ENCODE measurements at regions not wholly inside any gene's neighbourhood (a gene's known extent, or its start where the extent isn't known, plus 50 kb on each side); places are given as distances from the start of the nearest gene placed in this dataset.
"Not testable (repeated sequence)": the region's sequence is repeated elsewhere in the genome, so short reads cannot be mapped to it uniquely, and the experiment has no call there.

DNA sequence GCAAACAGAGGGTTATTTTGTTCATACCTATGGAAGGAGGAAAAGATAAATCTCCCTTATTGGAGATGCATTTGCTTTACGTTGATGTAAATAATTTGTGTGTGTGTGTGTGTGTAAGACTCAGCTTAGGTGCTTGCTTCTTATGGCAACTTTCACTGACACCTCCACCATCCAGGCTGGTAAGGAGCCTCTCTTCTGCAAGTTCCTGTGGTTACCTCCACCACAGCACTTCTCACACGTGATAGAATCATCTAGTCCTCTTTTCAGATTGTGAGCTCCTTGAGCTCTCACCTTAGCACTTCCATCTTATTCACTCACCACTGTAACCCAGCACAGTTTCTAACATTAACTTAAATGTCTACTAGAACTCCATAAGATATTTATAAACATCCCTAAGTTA is 553.7 kb downstream of the FGF13 start:
- no peak for DNase-seq (ENCODE audit: low spot score)
- in situ Hi-C loops (cut with HindIII; ENCODE audit: low sequenced_read_pairs): no loop called here

- in situ Hi-C loops (cut with HindIII; ENCODE audit: low sequenced_read_pairs): no loop called here
Observed at GRCh38 chrX:138191998-138192397, 519.5 kb downstream of the FGF13 start.

GRCh38 chrX:138229718-138230117 is 481.8 kb downstream of the FGF13 start:
- in situ Hi-C loops (cut with HindIII; ENCODE audit: low sequenced_read_pairs): no loop called here
- DNase-seq (ENCODE audit: low spot score): no peak

More at GRCh38 chrX:138191998-138192397, 519.5 kb downstream of the FGF13 start:
- DNase-seq (ENCODE audit: low spot score): peak; percentile 1

DNA sequence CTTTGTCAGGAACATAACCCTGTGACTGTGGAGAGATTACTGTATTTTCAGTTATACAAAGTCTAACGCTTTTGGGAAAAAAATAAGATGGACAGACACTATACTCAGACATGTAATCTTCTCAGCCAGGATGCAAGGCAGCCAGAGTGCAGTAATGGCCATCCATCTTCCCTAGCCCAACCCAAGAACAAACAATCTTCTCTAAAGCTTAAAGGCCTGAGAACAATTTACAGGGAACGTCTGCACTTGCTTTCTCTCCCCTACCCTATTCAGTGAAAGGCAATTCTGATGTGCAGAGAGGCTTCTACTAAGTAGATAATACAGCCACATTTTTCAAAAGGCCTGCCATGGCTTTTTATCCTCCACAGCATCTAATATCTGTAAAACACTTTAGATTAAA is 471.3 kb downstream of the FGF13 start:
- DNase-seq (ENCODE audit: low spot score): no peak
- in situ Hi-C loops (cut with HindIII; ENCODE audit: low sequenced_read_pairs): no loop called here

- no peak for DNase-seq (ENCODE audit: low spot score)
- in situ Hi-C loops (cut with HindIII; ENCODE audit: low sequenced_read_pairs): no loop called here
Observed at GRCh38 chrX:138254001-138254400, 457.5 kb downstream of the FGF13 start.

DNA sequence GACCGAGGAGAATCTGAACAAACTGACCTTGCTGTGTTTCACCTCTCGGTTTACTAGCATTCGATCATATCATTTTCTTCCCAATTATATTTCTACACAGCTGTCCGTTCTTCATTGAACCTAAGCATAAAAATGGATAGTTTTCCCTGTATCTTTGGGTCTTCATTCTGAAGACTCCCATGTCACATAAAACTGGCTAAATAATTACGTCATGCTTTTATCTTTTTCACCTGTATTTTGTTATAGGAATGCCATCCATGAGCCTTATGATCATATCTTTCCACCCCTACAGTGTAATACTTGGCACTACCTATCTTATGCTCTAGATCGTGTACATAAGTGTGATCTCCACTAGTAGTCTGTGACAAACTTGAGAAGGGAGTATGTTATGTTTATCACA is 456.1 kb downstream of the FGF13 start:
- in situ Hi-C loops (cut with HindIII; ENCODE audit: low sequenced_read_pairs): no loop called here

DNA sequence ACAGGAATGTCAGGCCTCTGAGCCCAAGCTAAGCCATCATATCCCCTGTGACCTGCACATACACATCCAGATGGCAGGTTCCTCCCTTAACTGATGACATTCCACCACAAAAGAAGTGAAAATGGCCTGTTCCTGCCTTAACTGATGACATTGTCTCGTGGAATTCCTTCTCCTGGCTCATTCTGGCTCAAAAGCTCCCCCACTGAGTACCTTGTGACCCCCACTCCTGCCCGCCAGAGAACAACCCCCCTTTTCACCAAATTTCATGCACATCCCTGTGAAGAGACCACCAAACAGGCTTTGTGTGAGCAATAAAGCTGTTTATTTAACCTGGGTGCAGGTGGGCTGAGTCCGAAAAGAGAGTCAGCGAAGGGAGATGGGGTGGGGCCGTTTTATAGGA is 447.4 kb downstream of the FGF13 start:
- in situ Hi-C loops (cut with HindIII; ENCODE audit: low sequenced_read_pairs); DNase-seq (ENCODE audit: low spot score): not testable (repeated sequence)

More for the DNA sequence above, 456.1 kb downstream of the FGF13 start:
- DNase-seq (ENCODE audit: low spot score): no peak

DNA sequence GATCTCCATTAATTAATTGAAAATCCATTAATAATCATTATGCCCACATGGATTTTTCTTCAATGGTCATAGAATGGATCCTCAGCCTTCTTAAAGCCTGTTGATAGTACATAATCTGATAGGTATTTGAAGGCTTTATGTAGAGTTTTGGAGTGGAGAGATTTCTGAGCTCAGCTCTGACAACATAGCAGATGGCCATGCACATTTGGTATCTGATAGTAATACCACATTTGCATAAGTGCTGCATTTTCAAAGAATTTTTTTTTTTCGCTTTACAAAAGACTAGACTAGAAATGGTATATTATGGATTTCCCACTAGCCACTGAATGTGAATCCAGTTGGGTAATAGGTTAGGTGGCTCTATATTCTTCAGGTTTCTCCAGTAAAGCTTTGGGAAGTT is 440.6 kb downstream of the FGF13 start:
- no peak for DNase-seq (ENCODE audit: low spot score)
- in situ Hi-C loops (cut with HindIII; ENCODE audit: low sequenced_read_pairs): no loop called here

- in situ Hi-C loops (cut with HindIII; ENCODE audit: low sequenced_read_pairs): not testable (repeated sequence)
Observed at GRCh38 chrX:138282598-138283150, 428.8 kb downstream of the FGF13 start.

DNA sequence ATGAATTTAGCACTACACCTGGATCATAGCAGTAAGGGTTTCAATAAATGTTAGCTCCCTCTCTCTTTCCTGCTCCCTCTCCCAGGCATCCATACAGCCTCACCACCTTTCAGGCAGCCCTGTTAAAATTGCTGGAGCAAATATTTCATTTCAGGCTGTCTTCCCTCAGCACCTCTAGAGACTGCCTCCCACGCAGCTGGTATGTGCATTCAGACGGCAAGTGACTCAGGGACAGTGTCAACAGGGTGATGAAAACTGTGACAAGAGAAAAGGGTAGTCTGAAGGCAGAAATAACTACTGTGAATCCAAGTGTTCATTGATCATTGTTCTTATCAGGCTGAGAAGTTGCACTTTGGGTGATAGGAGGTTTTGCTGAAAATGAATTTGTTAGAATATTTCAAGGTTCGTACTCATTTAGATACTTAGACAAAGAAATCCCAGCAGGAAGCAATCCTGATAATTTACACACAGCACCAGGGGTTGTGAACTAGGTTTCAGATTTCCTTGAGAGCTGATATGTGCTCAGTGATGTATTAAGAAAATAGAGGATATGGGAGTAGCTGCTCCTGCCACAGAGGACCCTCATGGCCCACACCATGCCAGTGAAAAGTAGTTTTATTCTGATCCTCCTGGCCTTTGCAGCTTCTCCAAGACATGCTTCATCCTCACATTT is 424.2 kb downstream of the FGF13 start:
- in situ Hi-C loops (cut with HindIII; ENCODE audit: low sequenced_read_pairs): no loop called here
- no peak for DNase-seq (ENCODE audit: low spot score)

More at GRCh38 chrX:138282598-138283150, 428.8 kb downstream of the FGF13 start:
- DNase-seq (ENCODE audit: low spot score): not testable (repeated sequence)

DNA sequence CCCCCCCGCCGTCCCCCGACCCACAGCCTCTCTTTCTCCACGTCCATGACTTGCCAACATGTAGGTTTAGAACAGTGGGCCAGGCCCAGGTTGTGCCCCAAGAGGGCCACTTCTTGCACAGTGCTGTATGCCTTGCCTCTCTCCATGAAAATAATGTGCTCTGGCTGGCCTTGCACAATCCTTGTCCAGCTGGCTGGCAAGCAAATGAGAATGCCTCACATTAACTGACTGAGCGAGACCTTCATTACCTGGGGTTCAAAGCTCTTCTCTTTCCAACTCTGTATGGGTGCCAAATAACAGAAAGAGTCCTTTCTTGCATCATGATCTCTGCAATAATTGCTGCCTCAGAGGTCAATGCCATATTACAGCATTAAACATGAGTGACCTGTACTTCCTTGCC is 416.6 kb downstream of the FGF13 start:
- no peak for DNase-seq (ENCODE audit: low spot score)
- in situ Hi-C loops (cut with HindIII; ENCODE audit: low sequenced_read_pairs): no loop called here

GRCh38 chrX:138298268-138298667 is 413.2 kb downstream of the FGF13 start:
- in situ Hi-C loops (cut with HindIII; ENCODE audit: low sequenced_read_pairs): no loop called here
- DNase-seq (ENCODE audit: low spot score): no peak

GRCh38 chrX:138345801-138346200 is 365.7 kb downstream of the FGF13 start:
- in situ Hi-C loops (cut with HindIII; ENCODE audit: low sequenced_read_pairs): no loop called here
- DNase-seq (ENCODE audit: low spot score): no peak

- no peak for DNase-seq (ENCODE audit: low spot score)
- in situ Hi-C loops (cut with HindIII; ENCODE audit: low sequenced_read_pairs): no loop called here
Observed at GRCh38 chrX:138349351-138349750, 362.2 kb downstream of the FGF13 start.

DNA sequence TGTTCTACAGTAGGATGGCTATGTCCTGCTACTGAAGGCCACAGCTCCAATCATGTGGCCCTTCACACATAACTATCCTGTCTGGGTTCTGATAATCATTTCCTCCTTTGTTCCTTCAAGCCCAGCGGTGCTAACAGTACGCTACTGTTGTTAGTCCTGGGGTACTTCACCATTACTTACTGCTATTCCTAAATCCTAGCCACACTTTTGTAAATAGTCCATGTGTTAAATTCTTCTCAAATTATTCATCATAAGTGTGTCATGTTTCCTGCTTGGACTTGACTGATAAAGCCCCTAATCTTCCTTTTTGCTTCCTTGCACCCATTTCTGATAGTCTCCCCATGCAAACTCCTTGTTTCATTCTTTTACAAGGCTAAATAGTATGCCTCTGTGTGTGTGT is 332.6 kb downstream of the FGF13 start:
- in situ Hi-C loops (cut with HindIII; ENCODE audit: low sequenced_read_pairs): no loop called here
- no peak for DNase-seq (ENCODE audit: low spot score)

- DNase-seq (ENCODE audit: low spot score): no peak
- in situ Hi-C loops (cut with HindIII; ENCODE audit: low sequenced_read_pairs): no loop called here
Observed at GRCh38 chrX:138408101-138408500, 303.4 kb downstream of the FGF13 start.

DNA sequence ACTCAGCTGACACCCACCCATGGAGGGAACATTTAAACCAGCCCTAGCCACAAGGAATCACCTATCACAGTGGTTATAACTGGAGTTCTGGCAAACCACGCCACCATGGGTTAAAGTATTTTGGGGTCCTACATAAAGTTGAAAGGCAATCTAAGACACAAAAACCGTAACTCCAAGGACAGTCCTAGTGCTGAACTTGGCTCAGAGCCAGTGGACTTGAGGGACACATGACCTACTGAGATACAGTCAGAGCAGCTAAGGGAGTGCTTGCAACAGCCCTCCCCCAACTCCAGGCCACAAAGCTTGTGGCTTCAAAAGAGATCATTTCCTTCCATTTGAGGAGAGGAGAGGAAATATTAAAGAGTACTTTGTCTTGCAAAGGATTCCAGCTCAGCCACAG is 300.5 kb downstream of the FGF13 start:
- in situ Hi-C loops (cut with HindIII; ENCODE audit: low sequenced_read_pairs): no loop called here

More for the DNA sequence above, 300.5 kb downstream of the FGF13 start:
- peak; percentile 0 for DNase-seq (ENCODE audit: low spot score)
